Loucy (cell line): ENCODE measurements at regions not wholly inside any gene's neighbourhood (a gene's known extent, or its start where the extent isn't known, plus 50 kb on each side); places are given as distances from the start of the nearest gene placed in this dataset.
A peak's percentile ranks its signal among the peaks of the same experiment; 100 is the strongest.

Experiments used
- H2AFZ ChIP-seq: fragments of 200-600 bp; sonication (generic); 2 replicates; pipeline ENCODE4 v1.6.0; 2016; ENCODE audit warnings: antibody characterized with exemption, mild to moderate bottlenecking, low read length, moderate library complexity
- H3F3A ChIP-seq: fragments of 200-600 bp; 2 replicates; pipeline ENCODE4 v1.6.0; 2016; ENCODE audit warnings: antibody characterized with exemption, low read depth, mild to moderate bottlenecking
- H3K27me3 ChIP-seq: fragments of 200-600 bp; sonication (generic); 2 replicates; pipeline ENCODE4 v1.6.1; 2014; ENCODE audit warnings: low read length, mild to moderate bottlenecking; ENCODE audit not compliant: insufficient read depth, poor library complexity, severe bottlenecking
- H3K36me3 ChIP-seq: fragments of 200-600 bp; sonication (generic); 2 replicates; pipeline ENCODE4 v1.6.1; 2016; ENCODE audit warnings: low read length; ENCODE audit not compliant: insufficient read depth
- H3K4me1 ChIP-seq: fragments of 200-600 bp; sonication (generic); 2 replicates; pipeline ENCODE4 v1.5.1; 2014; ENCODE audit warnings: low read length, mild to moderate bottlenecking; ENCODE audit not compliant: insufficient read depth, poor library complexity, severe bottlenecking
- H3K4me2 ChIP-seq: fragments of 200-600 bp; sonication (generic); 2 replicates; pipeline ENCODE4 v1.6.0; 2014; ENCODE audit warnings: antibody characterized with exemption, low read length, low read depth, mild to moderate bottlenecking; ENCODE audit not compliant: poor library complexity, severe bottlenecking
- H3K4me3 ChIP-seq: fragments of 200-600 bp; sonication (generic); 2 replicates; pipeline ENCODE4 v1.5.1; 2014; ENCODE audit warnings: low read length, mild to moderate bottlenecking, mixed read lengths; ENCODE audit not compliant: poor library complexity, severe bottlenecking
- H3K79me2 ChIP-seq: fragments of 200-600 bp; sonication (generic); 2 replicates; pipeline ENCODE4 v1.6.1; 2014; ENCODE audit warnings: low read length; ENCODE audit not compliant: insufficient read depth
- H3K9ac ChIP-seq: fragments of 200-600 bp; sonication (generic); 2 replicates; pipeline ENCODE4 v1.6.0; 2014; ENCODE audit warnings: mild to moderate bottlenecking, low read depth, low read length, moderate library complexity; ENCODE audit not compliant: poor library complexity, severe bottlenecking
- H3K9me2 ChIP-seq: fragments of 200-600 bp; sonication (generic); replicated peaks from 2 replicates; pipeline ENCODE4 v1.6.1; 2016; ENCODE audit warnings: low read depth, low read length, mixed read lengths
- H3K9me3 ChIP-seq: fragments of 200-600 bp; sonication (generic); 2 replicates; pipeline ENCODE4 v1.6.1; 2014; ENCODE audit warnings: mild to moderate bottlenecking, antibody characterized with exemption, low read length, low read depth; ENCODE audit not compliant: insufficient read depth
- H4K20me1 ChIP-seq: fragments of 200-600 bp; sonication (generic); 2 replicates; pipeline ENCODE4 v1.6.0; 2014; ENCODE audit warnings: antibody characterized with exemption, low read length, mild to moderate bottlenecking; ENCODE audit not compliant: insufficient read depth, poor library complexity, severe bottlenecking
- EZH2phosphoT487 ChIP-seq: fragments of 200-600 bp; IDR thresholded peaks from 2 replicates; pipeline ENCODE4 v1.6.1; 2018; ENCODE audit warnings: antibody characterized with exemption, mild to moderate bottlenecking, moderate library complexity, borderline replicate concordance
- TF ChIP-seq, protein P1 (sequence below): fragments of 200-600 bp; sonication (generic); conservative IDR thresholded peaks from 2 replicates; pipeline ENCODE4 v1.5.1; 2014; ENCODE audit warnings: mild to moderate bottlenecking, antibody characterized with exemption, low read length

DNA sequence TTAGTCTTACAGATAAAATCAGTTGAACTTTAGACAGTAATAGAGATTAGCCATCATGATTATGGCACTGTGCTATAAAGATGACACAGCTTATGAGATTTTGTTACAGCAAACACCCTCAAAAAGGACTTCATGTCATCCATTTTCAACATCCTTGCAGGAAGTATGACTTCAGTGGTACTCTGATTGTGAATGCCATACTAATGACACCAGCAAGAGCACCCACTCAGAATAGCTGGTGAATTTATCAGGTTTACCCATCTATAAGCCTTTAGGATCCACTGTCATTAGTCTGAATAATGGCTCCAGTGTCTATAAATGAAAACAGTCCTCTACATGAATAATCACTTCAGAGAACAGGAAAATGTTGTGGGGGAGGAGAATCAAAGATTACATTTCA, 615.2 kb downstream of the RPS29 start:
- no peak overlapping the region for H2AFZ ChIP-seq
- peaks cover 13% of the 10 kb centered on the region; the same call in 1 of the 2 replicates for H3F3A ChIP-seq
- peaks cover 60% of the 10 kb centered on the region for H3K4me1 ChIP-seq
- H3K27me3 ChIP-seq = no peaks in the 10 kb centered on the region
- H3K4me3 ChIP-seq = no peak overlapping the region
- TF ChIP-seq, protein P1, sequence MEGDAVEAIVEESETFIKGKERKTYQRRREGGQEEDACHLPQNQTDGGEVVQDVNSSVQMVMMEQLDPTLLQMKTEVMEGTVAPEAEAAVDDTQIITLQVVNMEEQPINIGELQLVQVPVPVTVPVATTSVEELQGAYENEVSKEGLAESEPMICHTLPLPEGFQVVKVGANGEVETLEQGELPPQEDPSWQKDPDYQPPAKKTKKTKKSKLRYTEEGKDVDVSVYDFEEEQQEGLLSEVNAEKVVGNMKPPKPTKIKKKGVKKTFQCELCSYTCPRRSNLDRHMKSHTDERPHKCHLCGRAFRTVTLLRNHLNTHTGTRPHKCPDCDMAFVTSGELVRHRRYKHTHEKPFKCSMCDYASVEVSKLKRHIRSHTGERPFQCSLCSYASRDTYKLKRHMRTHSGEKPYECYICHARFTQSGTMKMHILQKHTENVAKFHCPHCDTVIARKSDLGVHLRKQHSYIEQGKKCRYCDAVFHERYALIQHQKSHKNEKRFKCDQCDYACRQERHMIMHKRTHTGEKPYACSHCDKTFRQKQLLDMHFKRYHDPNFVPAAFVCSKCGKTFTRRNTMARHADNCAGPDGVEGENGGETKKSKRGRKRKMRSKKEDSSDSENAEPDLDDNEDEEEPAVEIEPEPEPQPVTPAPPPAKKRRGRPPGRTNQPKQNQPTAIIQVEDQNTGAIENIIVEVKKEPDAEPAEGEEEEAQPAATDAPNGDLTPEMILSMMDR = no peak
- TF ChIP-seq EZH2phosphoT487 = no peak
- H4K20me1 ChIP-seq = no peaks in the 10 kb centered on the region
- H3K9me3 ChIP-seq = no peaks in the 10 kb centered on the region; the same call in 1 of the 2 replicates
- H3K79me2 ChIP-seq = no peaks in the 10 kb centered on the region
- H3K9me2 ChIP-seq = no peaks in the 10 kb centered on the region
- H3K9ac ChIP-seq = no peak overlapping the region
- no peaks in the 10 kb centered on the region for H3K36me3 ChIP-seq
- H3K4me2 ChIP-seq = peak overlapping the region; percentile 35

DNA sequence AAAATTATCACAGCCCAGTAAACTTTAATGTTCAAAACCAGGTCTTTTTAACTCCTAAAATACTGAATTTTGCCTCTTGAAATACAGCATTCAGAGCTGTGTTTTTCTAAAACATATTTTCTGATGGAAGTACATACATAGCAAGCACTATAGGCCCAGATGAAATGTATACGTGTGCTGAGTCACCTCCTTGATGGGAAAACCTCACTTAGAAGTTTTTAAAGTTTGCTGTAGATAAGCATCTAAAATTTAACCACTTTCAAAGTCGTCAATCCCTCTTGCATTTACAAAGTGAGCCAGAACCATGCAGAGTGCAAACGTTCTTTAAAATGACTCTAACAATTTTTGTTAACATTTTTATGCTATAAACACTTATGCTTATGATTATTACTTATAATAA, 618.8 kb downstream of the RPS29 start:
- peak overlapping the region; percentile 19 for H3K4me3 ChIP-seq
- H3F3A ChIP-seq = peaks cover 13% of the 10 kb centered on the region; the same call in 1 of the 2 replicates
- H3K4me1 ChIP-seq = peaks cover 72% of the 10 kb centered on the region
- H3K36me3 ChIP-seq = no peaks in the 10 kb centered on the region
- H3K9me2 ChIP-seq = no peaks in the 10 kb centered on the region
- H3K79me2 ChIP-seq = no peaks in the 10 kb centered on the region
- H4K20me1 ChIP-seq = no peaks in the 10 kb centered on the region
- TF ChIP-seq, protein P1 = no peak
- no peak for TF ChIP-seq EZH2phosphoT487
- no peak overlapping the region for H2AFZ ChIP-seq
- no peaks in the 10 kb centered on the region for H3K9me3 ChIP-seq
- H3K27me3 ChIP-seq = no peaks in the 10 kb centered on the region
- peak overlapping the region; percentile 51 for H3K4me2 ChIP-seq
- peak overlapping the region; percentile 24 for H3K9ac ChIP-seq

DNA sequence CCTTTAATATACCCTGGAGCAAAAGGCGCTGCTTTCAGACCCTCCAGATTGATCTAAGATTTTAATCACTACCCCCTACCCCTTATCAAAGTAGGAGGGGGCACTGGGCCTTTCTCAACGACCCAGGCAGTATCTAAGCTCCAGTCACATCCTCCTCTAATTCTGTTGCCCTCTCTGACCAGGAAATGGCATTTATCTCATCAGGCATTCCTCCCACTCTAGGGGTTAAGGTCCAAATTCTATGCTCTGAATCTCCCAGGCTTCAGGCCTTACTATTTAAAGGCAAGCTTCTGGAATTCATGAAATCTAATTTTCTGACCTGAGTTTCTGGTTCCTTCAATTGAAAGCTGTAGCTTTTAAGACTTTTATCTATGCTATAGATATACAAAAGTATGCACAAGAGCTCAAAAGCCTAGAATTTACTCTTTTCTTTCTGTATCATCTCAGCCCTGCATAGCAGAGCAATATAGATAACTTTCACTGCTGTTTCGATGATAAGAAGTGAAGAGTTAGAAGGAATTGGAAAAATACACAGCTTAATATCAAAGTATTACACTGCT, 622.9 kb downstream of the RPS29 start:
- Histone ChIP-seq H3K9me2 (no peaks in the 10 kb centered on the region), H3F3A (peaks cover 6% of the 10 kb centered on the region; the same call in 1 of the 2 replicates), H3K79me2 (no peaks in the 10 kb centered on the region), H4K20me1 (no peaks in the 10 kb centered on the region), H3K9me3 (no peaks in the 10 kb centered on the region), H3K4me2 (no peak overlapping the region), H3K36me3 (no peaks in the 10 kb centered on the region), H3K9ac (no peak overlapping the region), H2AFZ (peak overlapping the region; percentile 64), H3K27me3 (no peaks in the 10 kb centered on the region), H3K4me1 (peaks cover 45% of the 10 kb centered on the region), H3K4me3 (no peak overlapping the region)
- no peak for TF ChIP-seq EZH2phosphoT487
- TF ChIP-seq, protein P1 = no peak
